Uterus (tissue), 2 donors: ENCODE measurements at regions not wholly inside any gene's neighbourhood (a gene's known extent, or its start where the extent isn't known, plus 50 kb on each side); places are given as distances from the start of the nearest gene placed in this dataset.

Source experiments
- CTCF ChIP-seq, 4 experiments: fragments of 200-600 bp in 2 of 4; fragments of 450-650 bp in 2 of 4; sonication (generic) in 2 of 4; IDR thresholded peaks; one replicate each; pipeline ENCODE4 v1.5.1; 2016 to 2019; ENCODE audit warnings: antibody characterized with exemption in 4 of 4, mild to moderate bottlenecking in 2 of 4, moderate library complexity in 1 of 4
- POLR2A ChIP-seq, 2 donors: fragments of 450-650 bp; IDR thresholded peaks; one replicate each; pipeline ENCODE4 v1.6.1; 2016; ENCODE audit warnings: antibody characterized with exemption in 2 of 2, mild to moderate bottlenecking in 1 of 2, moderate library complexity in 1 of 2

DNA sequence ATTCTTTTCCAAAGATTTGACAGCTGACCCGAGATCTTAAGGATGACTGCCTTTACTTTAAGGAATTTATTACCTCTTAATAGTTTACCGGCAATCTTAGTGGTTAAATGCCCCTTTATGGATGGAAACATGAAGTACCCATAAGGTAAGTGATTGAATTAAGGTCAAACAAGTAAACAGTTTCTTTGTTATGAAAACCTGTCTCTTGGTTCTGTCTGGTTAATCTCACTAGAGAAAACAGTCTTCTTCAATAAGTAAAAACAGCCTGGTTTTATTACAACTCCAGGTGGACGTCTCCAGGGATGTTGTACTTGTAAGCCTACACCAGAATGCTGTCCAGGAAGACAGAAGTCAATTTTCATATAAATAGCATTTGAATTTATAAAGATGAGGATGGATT, 161.8 kb upstream of the MTPN start:
- TF ChIP-seq CTCF (IDR thresholded peaks at IDR 0.05) (no peak), POLR2A (IDR thresholded peaks at IDR 0.05) (no peak)
